ENCODE measurements at regions not wholly inside any gene's neighbourhood (a gene's known extent, or its start where the extent isn't known, plus 50 kb on each side); places are given as distances from the start of the nearest gene placed in this dataset.
A peak's percentile ranks its signal among the peaks of the same experiment; 100 is the strongest.

- Histone ChIP-seq H3K36me3 (ENCODE audit: control insufficient read depth in 2 of 2, insufficient read depth in 1 of 2, low read length in 2 of 2) (no peaks in the 10 kb centered on the region), H3K9me3 (ENCODE audit: control insufficient read depth, insufficient read depth, low read depth, low read length) (no peaks in the 10 kb centered on the region), H3K4me1 (ENCODE audit: control insufficient read depth, insufficient read depth, low read length) (no peaks in the 10 kb centered on the region), H3K27ac (ENCODE audit: extremely low read depth, low read depth, low read length) (no peak overlapping the region), H3K4me3 (ENCODE audit: low read depth, low read length) (no peak overlapping the region)
- TF ChIP-seq ZNF580 (tag by site-specific recombination; IDR thresholded peaks at IDR 0.05) (no peak), FEZF1 (tag by site-specific recombination; IDR thresholded peaks at IDR 0.05) (no peak), KLF17 (tag by site-specific recombination; IDR thresholded peaks at IDR 0.05) (no peak), EGR2 (tag by site-specific recombination; IDR thresholded peaks at IDR 0.05; ENCODE audit: low read depth) (no peak), HOXD13 (CRISPR knock-in tag; IDR thresholded peaks at IDR 0.05; ENCODE audit: borderline replicate concordance) (no peak), SCRT2 (tag by site-specific recombination; IDR thresholded peaks at IDR 0.05) (no peak), REST (tag by site-specific recombination; IDR thresholded peaks at IDR 0.05) (no peak), ZNF239 (tag by site-specific recombination; IDR thresholded peaks at IDR 0.05) (no peak)
- POLR2A ChIA-PET, result no interaction called here
- CTCF ChIA-PET, result no interaction called here
Observed at GRCh38 chr5:42337607-42338006, 85.6 kb upstream of the GHR start.

- Histone ChIP-seq H3K4me3 (ENCODE audit: low read depth, low read length) (no peak overlapping the region), H3K36me3 (ENCODE audit: control insufficient read depth in 2 of 2, insufficient read depth in 1 of 2, low read length in 2 of 2) (no peaks in the 10 kb centered on the region), H3K9me3 (ENCODE audit: control insufficient read depth, insufficient read depth, low read depth, low read length) (no peaks in the 10 kb centered on the region), H3K4me1 (ENCODE audit: control insufficient read depth, insufficient read depth, low read length) (no peaks in the 10 kb centered on the region), H3K27ac (ENCODE audit: extremely low read depth, low read depth, low read length) (no peak overlapping the region)
- POLR2A ChIA-PET, result no interaction called here
- CTCF ChIA-PET, result interaction anchor here (0.6 kb wide), 1 partner anchor 16 kb away, joined by 3 read pairs; no protein-coding TSS in a partner anchor
- no peak for TF ChIP-seq ZNF324 (tag by site-specific recombination; IDR thresholded peaks at IDR 0.05)
- TF ChIP-seq SETDB1 (IDR thresholded peaks at IDR 0.05; ENCODE audit: insufficient read length, low read length), result peak; percentile 20
Observed at GRCh38 chr5:42338136-42338535, 85.1 kb upstream of the GHR start.

- no peaks in the 10 kb centered on the region for H3K9me3 ChIP-seq (ENCODE audit: control insufficient read depth, insufficient read depth, low read depth, low read length)
- no peak overlapping the region for H3K4me3 ChIP-seq (ENCODE audit: low read depth, low read length)
- ChIA-PET POLR2A (no interaction called here), CTCF (no interaction called here)
- H3K27ac ChIP-seq (ENCODE audit: extremely low read depth, low read depth, low read length), result no peak overlapping the region
- H3K4me1 ChIP-seq (ENCODE audit: control insufficient read depth, insufficient read depth, low read length), result no peaks in the 10 kb centered on the region
- no peaks in the 10 kb centered on the region for H3K36me3 ChIP-seq (ENCODE audit: control insufficient read depth in 2 of 2, insufficient read depth in 1 of 2, low read length in 2 of 2)
- TF ChIP-seq ZNF132 (tag by site-specific recombination; IDR thresholded peaks at IDR 0.05; ENCODE audit: borderline replicate concordance) (no peak), ATF2 (tag by site-specific recombination; IDR thresholded peaks at IDR 0.05; ENCODE audit: low read depth) (no peak), ZNF677 (tag by site-specific recombination; IDR thresholded peaks at IDR 0.05) (no peak), PRDM4 (tag by site-specific recombination; IDR thresholded peaks at IDR 0.05) (no peak), PRDM1 (tag by site-specific recombination; IDR thresholded peaks at IDR 0.05) (no peak), REST (tag by site-specific recombination; IDR thresholded peaks at IDR 0.05) (no peak), ELK4 (IDR thresholded peaks at IDR 0.05; ENCODE audit: borderline replicate concordance, low read depth, low read length) (no peak)
Observed at GRCh38 chr5:42349163-42349562, 74.1 kb upstream of the GHR start.

Data from HEK293 (cell line).